GM06990 (cell line): ENCODE measurements at regions not wholly inside any gene's neighbourhood (a gene's known extent, or its start where the extent isn't known, plus 50 kb on each side); places are given as distances from the start of the nearest gene placed in this dataset.

Source experiments
- DNase-seq: peaks from one replicate; pipeline ENCODE4 v3.0.0-alpha.2; 2011; ENCODE audit not compliant: insufficient read length; ENCODE audit errors: extremely low read depth
- H3K27me3 ChIP-seq: replicated peaks from 2 replicates; pipeline ENCODE4 v1.6.0; 2011; ENCODE audit warnings: low read length; ENCODE audit not compliant: control insufficient read depth, insufficient read depth
- H3K36me3 ChIP-seq: 2 replicates; pipeline ENCODE4 v1.5.1; 2011; ENCODE audit warnings: low read length; ENCODE audit not compliant: control insufficient read depth, insufficient read depth
- H3K4me3 ChIP-seq: replicated peaks from 2 replicates; pipeline ENCODE4 v1.5.1; 2011; ENCODE audit warnings: low read depth, mild to moderate bottlenecking, control low read depth, low read length
- CTCF ChIP-seq: IDR thresholded peaks from 2 replicates; pipeline ENCODE4 v1.5.1; 2011; ENCODE audit warnings: low read length, control low read depth, mild to moderate bottlenecking, inconsistent platforms; ENCODE audit not compliant: insufficient read depth, poor library complexity, severe bottlenecking

GRCh38 chr21:15255261-15255660 lies 190.5 kb upstream of the NRIP1 start:
- no peak for DNase-seq
- no peaks in the 10 kb centered on the region for H3K36me3 ChIP-seq

GRCh38 chr21:15255763-15256162 lies 191.0 kb upstream of the NRIP1 start:
- Histone ChIP-seq H3K4me3 (no peak overlapping the region), H3K27me3 (no peaks in the 10 kb centered on the region), H3K36me3 (no peaks in the 10 kb centered on the region)
- no peak for DNase-seq
- TF ChIP-seq CTCF = no peak

More at GRCh38 chr21:15255261-15255660, 190.5 kb upstream of the NRIP1 start:
- H3K4me3 ChIP-seq = no peak overlapping the region
- no peak for TF ChIP-seq CTCF
- no peaks in the 10 kb centered on the region for H3K27me3 ChIP-seq

- no peak for TF ChIP-seq CTCF
- H3K36me3 ChIP-seq = no peaks in the 10 kb centered on the region
- no peak overlapping the region for H3K4me3 ChIP-seq
- no peak for DNase-seq
- H3K27me3 ChIP-seq = no peaks in the 10 kb centered on the region
Observed at GRCh38 chr21:15256996-15257395, 192.2 kb upstream of the NRIP1 start.

DNA sequence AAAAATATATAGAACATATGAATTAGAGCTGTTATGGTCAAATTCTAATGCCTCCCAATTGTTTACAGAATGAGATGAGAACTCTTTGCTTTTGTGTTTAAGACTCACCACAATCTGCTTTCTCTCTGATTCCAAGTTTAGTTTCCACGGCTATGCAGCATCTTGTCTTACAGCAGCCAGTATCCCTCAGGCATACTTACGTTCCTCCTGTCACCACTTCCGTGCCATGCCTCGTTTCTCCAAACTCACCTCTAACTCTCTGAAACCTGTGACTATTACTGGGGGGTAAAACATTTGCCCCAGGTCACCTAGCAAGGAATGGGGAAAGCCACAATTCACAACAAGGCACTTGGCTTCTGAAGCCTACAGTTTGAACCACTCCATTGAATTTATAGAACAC lies 192.8 kb upstream of the NRIP1 start:
- DNase-seq = no peak
- no peak for TF ChIP-seq CTCF
- Histone ChIP-seq H3K4me3 (no peak overlapping the region), H3K27me3 (no peaks in the 10 kb centered on the region), H3K36me3 (no peaks in the 10 kb centered on the region)

DNA sequence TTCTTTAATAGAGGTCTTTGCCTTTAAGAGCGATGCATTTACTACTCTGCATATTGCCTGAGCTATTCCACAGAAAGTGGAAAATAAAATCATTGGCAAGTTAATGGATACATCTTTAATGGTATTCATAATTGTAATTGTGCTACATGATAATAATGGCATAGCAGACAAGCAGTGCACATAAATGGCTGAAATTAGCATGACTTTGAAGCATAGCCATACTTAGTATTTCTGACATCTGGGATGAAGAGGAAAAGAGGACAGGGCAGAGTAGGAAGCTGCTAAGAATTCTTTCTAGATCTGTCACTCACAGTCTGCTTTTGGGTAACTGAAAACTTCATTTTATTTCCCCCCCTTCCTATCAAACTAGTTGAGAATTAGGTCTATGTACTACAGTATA lies 195.0 kb upstream of the NRIP1 start:
- Histone ChIP-seq H3K27me3 (no peaks in the 10 kb centered on the region), H3K36me3 (no peaks in the 10 kb centered on the region), H3K4me3 (no peak overlapping the region)
- no peak for TF ChIP-seq CTCF
- DNase-seq = no peak

GRCh38 chr21:15260604-15261003 lies 195.8 kb upstream of the NRIP1 start:
- no peak for TF ChIP-seq CTCF
- no peak overlapping the region for H3K4me3 ChIP-seq
- no peak for DNase-seq
- no peaks in the 10 kb centered on the region for H3K36me3 ChIP-seq
- no peaks in the 10 kb centered on the region for H3K27me3 ChIP-seq
